A673 (cell line): ENCODE measurements at regions not wholly inside any gene's neighbourhood (a gene's known extent, or its start where the extent isn't known, plus 50 kb on each side); places are given as distances from the start of the nearest gene placed in this dataset.
"Not testable (repeated sequence)": the region's sequence is repeated elsewhere in the genome, so short reads cannot be mapped to it uniquely, and the experiment has no call there.

Source experiments
- CTCF ChIP-seq: fragments of 300-800, 200-600 bp; sonication (generic); conservative IDR thresholded peaks from 2 replicates; pipeline ENCODE4 v1.5.1; 2017; ENCODE audit warnings: low read depth, mild to moderate bottlenecking, antibody characterized with exemption, low read length, moderate library complexity, mixed read lengths
- EZH2 ChIP-seq: fragments of 200-600 bp; sonication (generic); IDR thresholded peaks from 2 replicates; pipeline ENCODE4 v1.6.1; 2017; ENCODE audit warnings: borderline replicate concordance, low read depth, mild to moderate bottlenecking, mixed read lengths, antibody characterized with exemption, low read length; ENCODE audit not compliant: poor library complexity, severe bottlenecking

- not testable (repeated sequence) for TF ChIP-seq EZH2, CTCF
These were observed 85.1 kb upstream of the SMAD3 start for GRCh38 chr15:66980326-66980725.
